Endothelial cell of umbilical vein (primary cell): ENCODE measurements at regions not wholly inside any gene's neighbourhood (a gene's known extent, or its start where the extent isn't known, plus 50 kb on each side); places are given as distances from the start of the nearest gene placed in this dataset.

Source experiments
- BruUV-seq: library from RNA; stranded (reverse); fragments of 400-500 nt; replicated peaks from 2 replicates; lab custom pipeline; 2021; lab: Mats Ljungman, UMichigan
- CTCF ChIA-PET: fragments of 300-600, 350-600 bp; sonication (Branson Sonifier 250); formaldehyde crosslinking; loops from one replicate; lab custom pipeline; 2021; ENCODE audit warnings: antibody characterized with exemption, inconsistent platforms; lab: Charles Lee
- POLR2A ChIA-PET: fragments of 300-600, 350-600 bp; sonication (Branson Sonifier 250); formaldehyde crosslinking; loops from one replicate; lab custom pipeline; 2021; ENCODE audit warnings: antibody characterized with exemption, inconsistent platforms; lab: Charles Lee
- DNase-seq: peaks from one replicate; pipeline ENCODE4 v3.0.0-alpha.2; 2011; ENCODE audit warnings: low read depth, low spot score
- FAIRE-seq: peaks from 2 replicates; lab custom pipeline; 2011; peaks lifted over from hg19 to GRCh38; lab: Jason Lieb, UNC
- H2AFZ ChIP-seq: 2 replicates; pipeline ENCODE4 v1.6.0; 2012; ENCODE audit warnings: low read depth, low read length, control low read depth, inconsistent platforms
- H3K27ac ChIP-seq: 2 replicates; pipeline ENCODE4 v1.5.1; 2011; ENCODE audit warnings: low read depth, mild to moderate bottlenecking, control low read depth, low read length, moderate library complexity; ENCODE audit not compliant: insufficient read depth
- H3K27me3 ChIP-seq, 2 experiments: 2 replicates each; pipeline versions ENCODE4 v1.6.0 to v1.6.1; 2011; ENCODE audit warnings: low read length in 2 of 2, mixed read lengths in 1 of 2; ENCODE audit not compliant: control insufficient read depth in 2 of 2, insufficient read depth in 2 of 2
- H3K36me3 ChIP-seq, 2 experiments: 2 replicates in 1 of 2; 3 replicates in 1 of 2; pipeline ENCODE4 v1.5.1; 2011; ENCODE audit warnings: low read length in 2 of 2, mild to moderate bottlenecking in 1 of 2, moderate library complexity in 1 of 2; ENCODE audit not compliant: control insufficient read depth in 2 of 2, insufficient read depth in 2 of 2; ENCODE audit errors: extremely low read depth in 1 of 2
- H3K4me1 ChIP-seq: 3 replicates; pipeline ENCODE4 v1.5.1; 2011; ENCODE audit warnings: mild to moderate bottlenecking, low read length; ENCODE audit not compliant: control insufficient read depth, insufficient read depth; ENCODE audit errors: extremely low read depth
- H3K4me2 ChIP-seq: 2 replicates; pipeline ENCODE4 v1.6.1; 2011; ENCODE audit warnings: low read length, control low read depth, mixed read lengths; ENCODE audit not compliant: insufficient read depth
- H3K4me3 ChIP-seq, 3 experiments: fragments of 200-600 bp in 1 of 3; sonication (generic), shearing (Covaris generic) in 1 of 3; replicated peaks in 1 of 3; 2 replicates each; pipeline ENCODE4 v1.5.1; 2011 to 2016; ENCODE audit warnings: control low read depth in 3 of 3, low read length in 3 of 3, mild to moderate bottlenecking in 2 of 3, inconsistent platforms in 1 of 3, low read depth in 1 of 3, moderate library complexity in 1 of 3; ENCODE audit not compliant: insufficient read depth in 1 of 3
- H3K79me2 ChIP-seq: 2 replicates; pipeline ENCODE4 v1.6.0; 2012; ENCODE audit warnings: low read length, inconsistent platforms; ENCODE audit not compliant: control insufficient read depth, insufficient read depth
- H3K9ac ChIP-seq: replicated peaks from 2 replicates; pipeline ENCODE3; 2011; ENCODE audit warnings: low read length, control low read depth; ENCODE audit not compliant: insufficient read depth; ENCODE audit errors: extremely low read depth
- H3K9me1 ChIP-seq: replicated peaks from 3 replicates; pipeline ENCODE4 v1.6.0; 2011; ENCODE audit warnings: mild to moderate bottlenecking, low read length; ENCODE audit not compliant: control insufficient read depth, insufficient read depth; ENCODE audit errors: extremely low read depth
- H3K9me3 ChIP-seq: replicated peaks from 2 replicates; pipeline ENCODE4 v1.5.1; 2012; ENCODE audit warnings: low read length, inconsistent platforms; ENCODE audit not compliant: control insufficient read depth, insufficient read depth
- H4K20me1 ChIP-seq: replicated peaks from 2 replicates; pipeline ENCODE3; 2011; ENCODE audit warnings: mild to moderate bottlenecking, low read length; ENCODE audit not compliant: control insufficient read depth, insufficient read depth; ENCODE audit errors: extremely low read depth
- EZH2 ChIP-seq: IDR thresholded peaks from 2 replicates; pipeline ENCODE4 v1.6.1; 2012; ENCODE audit warnings: borderline replicate concordance, low read depth, mild to moderate bottlenecking, moderate library complexity, low read length, inconsistent platforms; ENCODE audit not compliant: severe bottlenecking
- FOS ChIP-seq: IDR thresholded peaks from 2 replicates; pipeline ENCODE4 v1.6.1; 2011; ENCODE audit warnings: mild to moderate bottlenecking, low read length, moderate library complexity, borderline replicate concordance; ENCODE audit not compliant: insufficient read depth
- GATA2 ChIP-seq: IDR thresholded peaks from 2 replicates; pipeline ENCODE4 v1.7.0; 2011; ENCODE audit warnings: low read depth, mild to moderate bottlenecking, moderate library complexity, mixed read lengths, low read length; ENCODE audit not compliant: insufficient read length, insufficient read depth
- JUN ChIP-seq: IDR thresholded peaks from 2 replicates; pipeline ENCODE4 v1.6.1; 2011; ENCODE audit warnings: borderline replicate concordance, low read depth; ENCODE audit not compliant: insufficient read length, insufficient read depth
- MYC ChIP-seq: IDR thresholded peaks from one replicate; pipeline ENCODE4 v1.6.1; 2011; ENCODE audit warnings: mild to moderate bottlenecking, low read depth, low read length
- POLR2A ChIP-seq: IDR thresholded peaks from 2 replicates; pipeline ENCODE4 v1.6.1; 2012; ENCODE audit warnings: low read depth, mild to moderate bottlenecking, control low read depth, low read length
- POLR2AphosphoS5 ChIP-seq: IDR thresholded peaks from 2 replicates; pipeline ENCODE4 v1.6.1; 2012; ENCODE audit warnings: low read depth, mild to moderate bottlenecking, control low read depth, low read length, moderate library complexity; ENCODE audit not compliant: insufficient read depth
- dilution Hi-C: fragments of 300-500 bp; cut with MboI; formaldehyde crosslinking; loops from one replicate; pipeline ENCODE4 v1.15.0; 2019; ENCODE audit warnings: low sequenced_read_pairs; ENCODE audit not compliant: extremely low pct_ligation_motif_present
- intact Hi-C: fragments of 100-400 bp; cut with micrococcal nuclease; formaldehyde crosslinking; loops from one replicate; pipeline ENCODE4 v1.10.0; 2022
- TF ChIP-seq, protein P1 (sequence below): IDR thresholded peaks from 2 replicates; pipeline ENCODE4 v1.6.1; 2011; ENCODE audit not compliant: insufficient read depth, insufficient read length
- TF ChIP-seq, protein P2 (sequence below), 2 donors: IDR thresholded peaks; 1 replicate in 1 of 2; 2 replicates in 1 of 2; pipeline ENCODE4 v1.5.1; 2011; ENCODE audit warnings: low read length in 2 of 2, mild to moderate bottlenecking in 2 of 2, moderate library complexity in 2 of 2, control low read depth in 1 of 2, inconsistent platforms in 1 of 2, low read depth in 1 of 2; ENCODE audit not compliant: insufficient read depth in 1 of 2; ENCODE audit errors: extremely low read depth in 1 of 2

DNA sequence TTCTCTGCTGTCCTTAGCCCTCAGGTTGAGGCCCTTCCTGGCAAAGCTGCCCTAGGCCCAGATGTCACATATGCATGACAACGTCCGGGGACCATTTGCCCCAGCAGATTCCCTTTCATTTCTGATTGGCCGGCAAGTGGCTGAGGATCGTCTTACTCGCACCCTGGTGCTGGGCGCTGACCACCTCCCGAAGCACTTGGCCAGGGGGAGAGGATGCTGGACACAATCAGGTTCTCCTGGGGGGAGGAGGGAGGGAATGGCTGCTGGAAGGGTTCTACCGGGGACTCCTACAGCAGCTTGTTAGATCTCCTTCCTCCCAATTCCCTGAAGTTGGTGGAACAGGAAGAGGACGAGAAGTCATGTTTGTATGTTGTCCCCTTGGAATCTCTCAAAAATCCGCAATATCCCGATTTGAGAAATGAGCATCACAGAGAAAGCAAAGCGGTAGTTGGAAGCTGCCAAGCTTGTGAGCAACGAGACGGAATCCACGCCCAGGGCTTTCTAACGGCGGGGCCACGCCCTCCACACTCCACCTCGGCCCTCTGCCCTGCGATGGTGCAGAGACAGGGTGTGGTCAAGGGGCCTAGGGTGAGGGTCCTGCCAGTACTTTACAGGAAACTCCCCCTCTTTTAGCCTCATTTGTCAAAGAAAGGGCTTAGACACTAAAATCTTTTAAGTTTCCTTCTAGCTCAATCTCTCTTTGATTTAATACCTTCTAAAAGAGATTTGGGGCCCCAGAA lies 61.8 kb upstream of the YWHAQ start:
- Histone ChIP-seq H4K20me1 (no peaks in the 10 kb centered on the region), H3K36me3 (no peaks in the 10 kb centered on the region), H2AFZ (peak overlapping the region; percentile 46), H3K79me2 (no peaks in the 10 kb centered on the region), H3K4me1 (no peaks in the 10 kb centered on the region), H3K27ac (no peak overlapping the region), H3K9ac (no peak overlapping the region), H3K27me3 (no peaks in the 10 kb centered on the region), H3K4me2 (no peak overlapping the region), H3K9me3 (no peaks in the 10 kb centered on the region), H3K4me3 (no peak overlapping the region), H3K9me1 (no peaks in the 10 kb centered on the region)
- intact Hi-C loops (loop anchor here (5.0 kb wide), 1 partner anchor 60 kb away; no protein-coding TSS in a partner anchor), dilution Hi-C loops (no loop called here)
- ChIA-PET POLR2A (no interaction called here), CTCF (interaction anchor here (1.3 to 1.6 kb wide), 2 partner anchors 17 to 32 kb away, joined by 3 to 6 read pairs; no protein-coding TSS in a partner anchor)
- BruUV-seq = no TSS peak
- DNase-seq (no peak), FAIRE-seq (no peak)
- TF ChIP-seq EZH2 (no peak), POLR2A (no peak), MYC (no peak), FOS (no peak), JUN (no peak), POLR2AphosphoS5 (no peak), GATA2 (no peak)
- TF ChIP-seq, protein P1, sequence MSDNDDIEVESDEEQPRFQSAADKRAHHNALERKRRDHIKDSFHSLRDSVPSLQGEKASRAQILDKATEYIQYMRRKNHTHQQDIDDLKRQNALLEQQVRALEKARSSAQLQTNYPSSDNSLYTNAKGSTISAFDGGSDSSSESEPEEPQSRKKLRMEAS = no peak
- TF ChIP-seq, protein P2, sequence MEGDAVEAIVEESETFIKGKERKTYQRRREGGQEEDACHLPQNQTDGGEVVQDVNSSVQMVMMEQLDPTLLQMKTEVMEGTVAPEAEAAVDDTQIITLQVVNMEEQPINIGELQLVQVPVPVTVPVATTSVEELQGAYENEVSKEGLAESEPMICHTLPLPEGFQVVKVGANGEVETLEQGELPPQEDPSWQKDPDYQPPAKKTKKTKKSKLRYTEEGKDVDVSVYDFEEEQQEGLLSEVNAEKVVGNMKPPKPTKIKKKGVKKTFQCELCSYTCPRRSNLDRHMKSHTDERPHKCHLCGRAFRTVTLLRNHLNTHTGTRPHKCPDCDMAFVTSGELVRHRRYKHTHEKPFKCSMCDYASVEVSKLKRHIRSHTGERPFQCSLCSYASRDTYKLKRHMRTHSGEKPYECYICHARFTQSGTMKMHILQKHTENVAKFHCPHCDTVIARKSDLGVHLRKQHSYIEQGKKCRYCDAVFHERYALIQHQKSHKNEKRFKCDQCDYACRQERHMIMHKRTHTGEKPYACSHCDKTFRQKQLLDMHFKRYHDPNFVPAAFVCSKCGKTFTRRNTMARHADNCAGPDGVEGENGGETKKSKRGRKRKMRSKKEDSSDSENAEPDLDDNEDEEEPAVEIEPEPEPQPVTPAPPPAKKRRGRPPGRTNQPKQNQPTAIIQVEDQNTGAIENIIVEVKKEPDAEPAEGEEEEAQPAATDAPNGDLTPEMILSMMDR (IDR thresholded peaks at IDR 0.05; ENCODE audit: extremely low read depth in 1 of 2, insufficient read depth in 1 of 2, low read depth in 1 of 2, low read length in 2 of 2) = no peak
